NCI-H2107 treated with DMSO at 0.1 percent for 48 hours (cell line): ENCODE measurements at regions not wholly inside any gene's neighbourhood (a gene's known extent, or its start where the extent isn't known, plus 50 kb on each side); places are given as distances from the start of the nearest gene placed in this dataset.

Experiments
- DNase-seq: peaks from one replicate; lab custom pipeline; 2025; ENCODE audit not compliant: unreplicated experiment; lab: John Stamatoyannopoulos, UW

DNA sequence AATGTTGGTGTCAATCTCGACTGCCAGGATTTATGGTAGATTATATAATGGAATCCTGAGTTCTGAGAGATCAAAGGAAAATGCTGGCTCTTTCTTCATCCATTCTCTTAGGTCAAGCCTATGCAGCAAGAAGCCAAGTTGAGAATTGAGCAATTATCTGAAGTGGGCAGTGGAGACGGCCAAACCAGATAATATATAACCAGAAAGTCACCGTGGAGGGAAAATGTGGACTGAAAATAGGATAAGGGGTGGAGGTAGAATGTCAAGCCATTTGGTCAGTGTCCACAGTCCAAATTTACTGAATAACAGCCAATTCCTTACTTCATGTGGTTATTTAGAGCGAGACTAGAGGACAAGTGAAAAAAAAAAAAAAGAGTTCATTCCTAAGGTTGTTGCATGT, 107.8 kb upstream of the ESR1 start:
- DNase-seq: no peak

DNA sequence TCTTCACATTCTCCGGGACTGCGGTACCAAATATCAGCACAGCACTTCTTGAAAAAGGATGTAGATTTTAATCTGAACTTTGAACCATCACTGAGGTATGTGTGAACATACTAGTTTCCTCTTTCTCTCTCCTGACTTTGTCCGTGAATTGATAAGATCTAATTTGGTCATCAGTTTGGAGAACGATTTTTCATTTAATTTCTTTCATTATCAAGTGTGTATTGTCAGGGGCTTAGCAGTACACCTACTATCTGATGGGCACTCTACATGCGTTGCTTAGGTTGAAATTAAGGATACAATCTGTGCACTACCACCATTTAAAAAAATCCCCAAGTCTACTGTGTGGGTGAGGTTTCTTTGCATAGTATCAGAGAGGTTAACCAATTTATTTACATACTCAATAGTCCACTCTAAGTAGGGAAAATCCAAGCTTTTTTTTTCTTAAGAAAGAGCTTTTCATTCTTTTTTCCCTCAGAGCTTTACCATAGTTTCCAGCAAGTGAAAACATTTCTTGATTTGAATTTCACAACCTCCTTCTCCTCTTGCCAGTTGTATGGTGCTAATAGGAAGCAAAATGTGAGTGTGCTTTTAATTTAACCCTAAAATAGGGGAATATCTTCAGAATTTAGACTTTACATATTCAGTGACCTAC, 105.4 kb upstream of the ESR1 start:
- DNase-seq: no peak

DNA sequence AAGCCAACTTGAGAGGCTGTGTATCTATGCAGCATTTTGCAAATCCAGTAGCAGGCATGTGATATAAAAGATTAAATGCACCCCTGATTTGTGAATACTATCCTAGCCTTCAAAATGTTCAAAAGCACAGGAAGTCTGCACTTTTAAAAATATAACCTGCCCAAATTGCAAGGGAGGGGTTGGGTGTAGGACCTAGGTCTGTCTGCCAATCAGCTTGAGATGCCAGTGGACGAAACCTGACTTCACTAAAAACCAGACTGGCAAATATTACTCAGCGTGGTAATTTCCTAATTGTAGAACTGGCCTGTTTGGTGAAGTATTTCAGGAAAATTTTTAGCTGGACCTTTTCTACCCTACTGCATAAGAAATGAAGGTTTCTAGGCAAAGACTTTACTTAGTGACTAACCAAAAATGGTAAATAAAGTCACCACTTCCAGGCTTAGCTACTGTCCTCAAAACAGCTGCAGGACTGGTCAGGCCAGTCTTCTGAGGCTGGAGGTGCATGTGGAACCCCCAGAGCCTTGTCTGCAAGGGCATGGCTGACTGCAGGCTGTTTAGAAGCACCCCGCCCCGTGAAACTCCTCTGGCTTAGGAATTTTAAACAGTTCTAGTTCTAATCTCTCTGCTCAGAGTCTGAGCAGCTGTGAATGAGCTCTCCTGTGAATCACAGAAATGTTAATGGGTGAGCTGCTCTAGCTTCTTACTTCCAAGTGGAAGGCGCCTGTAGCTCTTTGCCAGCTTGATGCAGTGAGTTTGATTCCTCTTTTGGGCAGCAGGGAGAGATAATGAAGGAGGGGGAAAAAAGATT, 104.4 kb upstream of the ESR1 start:
- no peak for DNase-seq

DNA sequence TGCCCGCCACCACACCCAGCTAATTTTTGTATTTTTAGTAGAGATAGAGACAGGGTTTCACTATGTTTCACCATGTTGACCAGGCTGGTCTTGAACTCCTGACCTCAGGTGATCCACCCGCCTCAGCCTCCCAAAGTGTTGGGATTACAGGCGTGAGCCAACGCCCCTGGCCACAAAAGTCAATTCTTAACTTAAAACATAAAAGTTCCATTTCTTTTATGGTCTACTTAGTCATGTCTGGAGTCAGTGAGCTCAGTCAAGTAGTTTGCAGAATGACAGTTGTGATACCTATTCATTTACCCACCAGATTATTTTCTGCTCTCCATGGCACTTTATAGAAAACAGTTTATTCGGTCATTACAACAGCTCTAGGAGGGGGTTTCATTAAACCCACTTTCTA, 103.1 kb upstream of the ESR1 start:
- no peak for DNase-seq

DNA sequence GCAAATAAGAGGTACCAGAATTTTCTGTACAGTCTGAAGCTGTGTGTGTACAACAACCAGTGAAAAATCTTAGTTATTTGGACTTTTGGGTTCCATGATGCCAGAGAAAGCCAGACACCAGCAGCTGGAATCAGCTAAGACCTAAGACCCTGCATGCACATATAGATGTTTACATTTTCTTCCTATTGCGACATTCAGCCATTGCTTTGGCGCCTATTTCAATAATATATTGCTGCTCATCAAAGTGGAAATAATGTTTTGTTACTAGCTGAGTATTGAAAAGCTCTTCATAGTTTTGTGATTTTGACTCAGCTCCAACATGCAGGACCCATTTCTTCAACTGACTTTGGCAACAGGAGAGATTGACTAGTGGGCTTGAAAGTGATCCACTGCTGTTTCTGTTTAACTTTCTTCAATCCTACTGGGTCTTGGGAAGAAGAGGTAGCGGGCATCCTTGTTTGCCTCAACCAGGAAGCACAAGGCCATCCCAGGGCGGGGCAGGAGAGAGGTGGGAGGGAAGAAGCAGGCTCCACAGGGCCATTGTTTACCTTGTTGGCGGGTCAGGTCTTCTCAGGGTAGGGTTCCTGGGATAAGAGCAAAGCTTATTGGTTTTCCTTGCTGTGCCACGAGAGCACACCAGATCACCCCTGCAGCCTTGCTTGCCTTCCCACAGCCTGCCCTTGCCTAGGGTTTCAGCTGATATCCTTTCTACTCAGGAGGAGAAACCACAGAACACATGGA, 101.3 kb upstream of the ESR1 start:
- DNase-seq: no peak

DNA sequence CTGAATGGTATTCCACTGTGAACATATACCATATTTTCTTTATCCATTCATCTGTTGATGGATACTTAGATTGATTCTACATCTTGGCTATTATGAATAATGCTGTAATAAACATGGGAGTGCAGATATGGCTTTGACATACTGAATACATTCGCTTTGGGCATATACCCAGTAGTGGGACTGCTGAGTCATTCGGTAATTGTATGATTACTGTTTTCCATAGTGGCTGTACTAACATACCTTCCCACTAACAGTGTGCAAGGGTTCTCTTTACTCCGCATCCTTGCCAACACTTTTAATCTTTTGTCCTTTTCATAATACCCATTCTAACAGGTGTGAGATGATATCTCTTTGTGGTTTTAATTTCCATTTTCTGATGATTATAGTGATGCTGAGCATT, 98.2 kb upstream of the ESR1 start:
- DNase-seq: no peak

DNA sequence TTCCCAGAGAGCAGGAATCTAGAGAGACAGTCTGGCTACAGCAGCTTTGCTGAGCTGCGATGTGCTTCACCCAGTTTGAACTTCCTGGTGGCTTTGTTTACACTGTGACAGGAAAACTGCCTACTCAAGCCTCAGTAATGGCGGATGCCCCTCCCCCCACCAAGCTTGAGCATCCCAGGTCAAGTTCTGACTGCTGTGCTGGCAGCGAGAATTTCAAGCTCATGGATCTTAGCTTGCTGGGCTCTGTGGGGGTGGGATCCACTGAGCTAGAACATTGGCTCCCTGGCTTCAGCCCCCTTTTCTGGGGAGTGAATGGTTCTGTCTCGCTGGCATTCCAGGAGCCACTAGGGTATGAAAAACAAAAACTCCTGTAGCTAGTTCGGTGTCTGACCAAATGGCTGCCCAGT, 91.0 kb upstream of the ESR1 start:
- DNase-seq: no peak

DNA sequence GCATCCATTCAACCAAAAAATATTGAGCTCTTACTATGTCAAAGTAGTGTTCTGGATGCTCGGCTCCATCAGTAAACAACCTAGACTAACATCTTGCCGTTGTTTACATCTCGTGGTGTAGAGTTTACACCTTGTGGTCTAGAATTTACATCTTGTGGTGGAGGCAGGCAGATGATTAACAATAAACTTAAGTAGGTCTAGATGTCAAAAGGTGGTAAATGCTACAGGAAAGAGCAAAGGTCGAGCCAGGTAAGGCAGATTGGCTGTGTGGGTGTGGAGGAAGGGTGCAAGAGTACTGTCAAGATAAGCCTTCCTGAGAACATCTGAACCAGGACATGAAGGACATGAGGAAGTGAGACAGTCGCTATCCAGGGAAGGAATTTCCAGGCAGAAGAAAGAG, 88.4 kb upstream of the ESR1 start:
- DNase-seq: no peak

DNA sequence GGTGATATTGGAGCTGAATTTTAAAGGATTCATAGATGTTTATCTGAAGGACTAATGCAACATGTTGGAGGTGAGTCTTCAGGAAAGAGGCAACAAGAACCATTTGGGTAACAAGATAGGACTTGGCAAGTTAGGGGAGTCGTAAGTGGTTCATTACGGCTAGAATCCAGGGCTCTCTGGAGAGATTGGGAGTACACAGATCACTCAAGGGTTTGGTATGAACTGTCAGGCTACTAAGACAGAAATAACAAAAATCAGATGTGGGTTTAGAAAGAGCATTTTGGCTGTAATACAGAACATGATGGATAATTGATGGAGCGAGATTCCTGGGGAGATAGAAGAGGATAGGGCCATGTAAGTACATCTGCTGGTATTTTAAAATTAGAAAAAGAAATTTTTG, 86.3 kb upstream of the ESR1 start:
- DNase-seq: no peak

DNA sequence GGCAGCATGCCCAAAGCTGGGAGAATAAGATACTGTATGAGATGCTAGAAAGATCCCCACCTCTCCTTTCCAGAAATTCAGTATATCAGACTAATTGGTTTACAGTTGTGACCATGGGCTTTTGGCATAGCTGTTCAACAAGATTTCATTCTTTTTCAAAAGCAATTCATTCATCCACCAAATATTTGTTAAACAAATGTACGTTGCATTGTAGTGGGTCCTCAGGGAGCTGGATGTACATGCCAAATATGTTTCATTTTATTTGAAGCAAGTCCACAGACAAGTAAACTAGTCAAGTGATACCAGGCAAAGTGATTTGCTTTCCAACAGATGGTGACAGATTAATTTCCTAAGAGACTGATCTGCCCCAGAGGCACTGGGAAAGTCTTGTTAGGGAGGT, 85.8 kb upstream of the ESR1 start:
- DNase-seq: no peak

DNA sequence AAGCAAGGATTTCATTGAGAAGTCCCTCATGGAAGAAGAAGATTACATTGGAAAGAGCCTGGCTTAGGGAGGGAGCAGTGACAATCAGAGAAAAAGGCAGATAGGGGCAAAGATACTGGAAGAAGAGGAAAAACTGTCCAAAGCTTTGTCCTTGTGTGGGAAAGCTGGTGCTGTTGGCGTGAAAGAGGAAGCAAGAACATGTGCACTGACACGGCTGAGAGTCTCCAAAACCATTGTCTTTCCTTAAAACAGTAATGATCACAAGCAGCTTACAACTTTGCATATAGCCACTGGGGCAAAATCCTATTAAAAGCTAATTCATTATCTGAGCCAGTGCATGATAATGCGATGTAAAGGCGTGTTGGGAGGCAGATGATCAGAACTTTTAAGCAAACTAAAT, 85.1 kb upstream of the ESR1 start:
- no peak for DNase-seq

DNA sequence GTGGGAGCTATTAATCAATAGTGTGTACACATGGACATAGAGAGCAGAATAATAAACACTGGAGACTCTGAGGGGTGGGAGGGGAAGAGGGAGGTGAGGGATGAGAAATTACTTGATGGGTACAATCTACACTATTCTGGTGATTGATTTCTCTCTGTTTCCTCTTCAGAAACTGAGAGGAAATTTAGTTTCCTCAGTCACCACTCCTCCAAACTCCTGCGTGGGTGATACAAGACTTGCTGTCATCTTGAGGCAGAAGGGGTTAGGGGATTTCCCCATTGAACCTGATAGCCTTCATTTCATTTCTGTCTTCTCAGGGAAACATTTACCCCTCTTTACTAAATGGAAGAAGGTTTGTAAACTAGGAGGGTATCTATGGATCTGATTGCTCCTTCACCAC, 84.3 kb upstream of the ESR1 start:
- DNase-seq: no peak

DNA sequence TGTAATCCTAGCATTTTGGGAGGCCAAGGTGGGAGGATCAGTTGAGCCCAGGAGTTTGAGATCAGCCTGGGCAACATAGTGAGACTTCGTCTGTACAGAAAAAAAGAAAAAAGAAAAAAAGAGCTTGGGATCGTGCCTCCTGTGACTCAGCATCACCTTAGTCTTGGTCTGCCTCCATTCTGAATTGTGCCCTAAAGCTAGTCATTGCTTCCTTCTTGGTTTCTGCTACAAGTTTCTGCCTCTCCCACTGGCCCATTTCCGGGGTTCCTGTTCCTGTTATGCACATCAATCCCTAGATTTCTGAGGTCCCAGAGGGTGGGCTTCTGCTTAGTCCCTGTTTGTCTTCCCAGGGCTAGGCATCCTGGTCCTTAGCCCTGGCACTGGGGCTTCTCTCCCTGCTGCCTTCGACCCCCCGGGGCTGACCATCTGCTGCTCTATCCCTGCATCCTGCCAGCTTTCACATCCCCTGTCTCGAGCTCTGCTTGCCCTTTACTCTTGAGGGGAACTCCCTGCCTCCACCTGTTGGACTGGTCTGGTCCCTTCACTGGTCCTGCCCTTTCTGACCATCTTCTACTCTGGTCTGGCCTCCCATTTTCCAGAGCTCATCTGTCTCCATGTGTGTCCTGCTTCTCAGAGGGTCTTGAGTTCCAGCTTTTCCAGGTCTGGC, 77.5 kb upstream of the ESR1 start:
- DNase-seq: no peak

DNA sequence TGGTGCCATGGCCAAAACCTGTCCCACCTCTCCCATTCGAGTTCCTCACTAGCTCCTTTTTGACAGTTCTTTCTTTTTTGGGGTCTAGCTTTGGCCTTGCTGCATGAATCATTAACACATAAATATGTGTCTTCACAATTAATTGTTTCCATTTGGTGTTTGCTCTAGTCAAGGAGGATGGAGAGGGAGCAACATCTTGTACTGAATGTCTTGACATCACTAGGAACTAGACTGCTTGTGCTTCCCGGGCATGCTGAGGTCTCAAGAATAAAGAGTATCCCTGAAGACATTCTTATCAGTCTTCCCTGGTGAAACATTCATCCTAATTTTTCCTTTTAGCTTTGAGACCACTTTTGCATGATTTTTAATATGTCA, 77.0 kb upstream of the ESR1 start:
- no peak for DNase-seq

DNA sequence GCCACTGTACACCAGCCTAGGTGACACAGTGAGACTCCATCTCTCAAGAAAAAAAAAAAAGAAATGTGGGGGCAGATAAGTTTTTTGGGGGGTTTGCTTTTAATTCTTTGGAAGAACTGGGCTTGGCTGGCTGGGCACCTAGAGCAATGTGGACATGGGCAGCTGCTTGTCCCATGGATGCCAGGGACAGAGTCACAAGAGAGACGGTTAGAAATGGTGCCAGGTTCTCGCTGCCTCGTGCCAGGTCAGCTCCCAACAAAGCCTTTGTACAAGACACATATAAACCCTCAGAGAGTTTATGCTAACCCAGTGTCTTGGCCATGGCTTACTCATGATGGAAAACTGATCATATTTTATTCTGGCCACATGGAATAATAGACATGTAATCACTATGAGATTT, 76.2 kb upstream of the ESR1 start:
- no peak for DNase-seq

DNA sequence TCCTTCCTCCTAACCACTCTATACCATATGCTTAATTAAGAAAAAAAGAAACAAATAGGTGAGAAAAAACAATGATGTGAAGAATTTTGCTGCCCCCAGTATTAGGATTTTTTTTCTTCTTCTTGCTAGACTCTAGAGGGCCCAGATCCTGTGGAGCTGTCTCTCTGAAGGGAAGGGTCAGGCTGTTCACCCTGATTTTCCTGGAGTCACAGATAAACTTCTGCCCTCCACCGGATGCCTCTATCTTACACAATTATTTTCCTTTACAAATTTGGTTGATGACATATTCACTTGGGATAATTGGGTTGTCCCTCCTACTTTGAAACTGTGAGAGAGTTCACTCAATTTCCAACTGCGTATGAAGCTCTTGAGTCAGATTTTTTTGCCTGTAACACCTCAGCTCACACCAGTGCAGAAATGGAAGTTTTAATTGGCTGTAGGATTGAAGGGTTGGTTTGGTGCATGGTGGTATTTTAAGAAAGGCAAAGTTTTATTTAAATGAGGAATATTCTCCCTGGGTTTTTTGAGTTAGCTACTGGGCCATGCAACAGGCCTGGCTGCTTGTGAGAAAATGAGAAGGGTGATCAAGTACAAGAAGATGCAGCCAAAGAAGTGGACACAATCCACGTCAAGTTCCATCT, 73.7 kb upstream of the ESR1 start:
- DNase-seq: no peak

DNA sequence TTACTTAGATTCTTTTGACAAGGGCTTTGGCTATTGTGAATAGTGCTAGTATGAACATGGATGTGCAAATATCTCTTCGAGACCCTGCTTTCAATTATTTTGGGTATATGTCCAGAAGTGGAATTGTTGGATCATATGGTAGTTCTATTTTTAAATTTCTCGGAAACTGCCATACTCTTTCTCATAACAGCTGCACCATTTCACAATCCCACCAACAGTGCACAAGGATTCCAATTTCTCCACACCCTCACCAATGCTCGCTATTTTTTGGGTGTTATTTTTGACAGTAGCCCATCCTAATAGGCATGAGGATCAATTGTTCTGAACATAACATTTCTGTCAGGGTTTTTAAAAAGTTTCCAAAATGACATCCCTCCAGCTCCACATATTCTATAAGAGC, 69.2 kb upstream of the ESR1 start:
- no peak for DNase-seq

DNA sequence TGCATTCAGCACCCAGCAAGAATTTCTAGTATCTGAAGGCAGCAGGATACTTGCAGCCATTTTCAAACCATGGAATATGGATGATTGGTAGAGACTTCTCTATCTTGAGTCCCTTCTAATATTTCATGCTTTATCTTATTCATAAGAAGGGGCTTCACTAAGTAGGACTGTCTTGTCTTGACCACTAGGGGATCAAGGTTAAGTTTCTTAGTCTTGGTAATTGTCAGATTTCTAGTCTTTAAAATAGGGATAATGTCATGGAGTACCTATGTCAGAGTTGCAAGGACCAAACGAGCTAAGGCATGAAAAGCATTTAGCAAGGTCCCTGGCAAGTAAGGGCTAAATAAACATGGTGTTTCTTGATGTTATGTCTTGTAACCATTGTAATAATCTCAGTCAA, 68.5 kb upstream of the ESR1 start:
- no peak for DNase-seq

DNA sequence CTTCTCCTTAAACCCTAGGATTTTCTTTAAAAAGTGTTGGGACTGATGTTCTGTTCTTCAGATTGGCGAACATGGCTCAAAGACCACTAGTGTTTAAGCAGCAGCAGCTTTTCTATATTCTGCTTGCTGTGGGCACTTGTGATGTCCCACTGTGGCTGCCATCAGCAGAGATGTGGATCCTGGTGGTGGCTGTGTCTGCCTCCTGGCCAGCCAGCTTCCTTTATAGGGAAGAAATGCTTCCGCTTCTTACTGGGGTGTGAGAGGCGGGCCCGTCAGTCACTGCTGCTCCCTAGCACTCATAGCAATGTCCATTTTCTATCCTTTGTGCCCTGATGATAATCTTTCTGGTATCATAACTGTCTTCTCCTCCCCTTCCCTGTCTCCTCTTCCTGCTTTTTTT, 66.7 kb upstream of the ESR1 start:
- no peak for DNase-seq

DNA sequence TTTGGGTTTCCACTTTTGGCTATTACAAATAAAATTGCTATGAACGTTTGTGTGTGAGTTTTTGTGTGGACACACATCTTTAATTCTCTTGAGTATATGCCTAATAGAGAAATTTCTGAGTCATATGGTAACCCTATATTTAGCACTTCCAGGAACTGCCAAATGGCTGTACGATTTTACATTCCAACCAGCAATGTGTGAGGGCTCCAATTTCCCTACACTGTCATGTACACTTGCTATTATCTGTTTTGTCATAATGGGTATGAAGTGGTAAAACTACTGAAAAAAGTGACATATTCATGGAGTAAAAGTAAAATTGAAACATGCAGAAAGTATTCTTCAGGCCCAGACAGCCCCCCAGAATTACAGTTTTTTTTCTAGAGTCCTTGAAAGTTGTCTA, 59.6 kb upstream of the ESR1 start:
- no peak for DNase-seq

DNA sequence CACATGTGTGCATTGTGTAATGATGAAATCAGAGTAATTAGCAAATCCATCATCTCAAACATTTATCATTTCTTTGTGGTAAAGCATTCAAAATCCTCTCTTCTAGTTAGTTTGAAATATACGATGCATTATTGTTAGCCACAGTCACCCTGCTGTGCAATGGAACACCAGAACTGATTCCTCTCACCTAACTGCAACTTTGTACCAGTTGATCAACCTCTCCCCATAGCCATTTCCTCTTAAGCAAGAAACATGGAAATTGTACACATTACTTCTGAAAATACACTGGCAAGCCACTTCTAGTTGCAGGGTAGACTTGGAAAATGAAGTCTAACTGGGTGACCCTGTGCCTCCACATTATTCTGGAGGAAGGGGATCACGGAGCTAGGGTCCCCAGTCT, 58.1 kb upstream of the ESR1 start:
- no peak for DNase-seq
